ENCODE measurements at regions not wholly inside any gene's neighbourhood (a gene's known extent, or its start where the extent isn't known, plus 50 kb on each side); places are given as distances from the start of the nearest gene placed in this dataset.

- no peak for DNase-seq
- no peaks in the 10 kb centered on the region for H3K9me3 ChIP-seq
- TF ChIP-seq POLR2A (IDR thresholded peaks at IDR 0.05) = no peak
- TF ChIP-seq CTCF (IDR thresholded peaks at IDR 0.05) = no peak
- TF ChIP-seq POLR2AphosphoS5 (IDR thresholded peaks at IDR 0.05) = no peak
- no peak for TF ChIP-seq EP300 (IDR thresholded peaks at IDR 0.05)
- 13 to 61% methylated on average over 9 of the region's 9 CpGs for whole genome bisulfite sequencing, 2 donors
- peaks cover 0 to 22% (median 19%) of the 10 kb centered on the region in 4 donors for H3K4me1 ChIP-seq
- H3K27me3 ChIP-seq = no peaks in the 10 kb centered on the region
- H3K36me3 ChIP-seq = no peaks in the 10 kb centered on the region
- intact Hi-C loops (cut with DNase I) = no loop called here
- no peak overlapping the region for H3K27ac ChIP-seq
- no peak overlapping the region for H3K4me3 ChIP-seq
Observed at GRCh38 chr2:204226305-204226880, 289.8 kb downstream of the ICOS start.

DNA sequence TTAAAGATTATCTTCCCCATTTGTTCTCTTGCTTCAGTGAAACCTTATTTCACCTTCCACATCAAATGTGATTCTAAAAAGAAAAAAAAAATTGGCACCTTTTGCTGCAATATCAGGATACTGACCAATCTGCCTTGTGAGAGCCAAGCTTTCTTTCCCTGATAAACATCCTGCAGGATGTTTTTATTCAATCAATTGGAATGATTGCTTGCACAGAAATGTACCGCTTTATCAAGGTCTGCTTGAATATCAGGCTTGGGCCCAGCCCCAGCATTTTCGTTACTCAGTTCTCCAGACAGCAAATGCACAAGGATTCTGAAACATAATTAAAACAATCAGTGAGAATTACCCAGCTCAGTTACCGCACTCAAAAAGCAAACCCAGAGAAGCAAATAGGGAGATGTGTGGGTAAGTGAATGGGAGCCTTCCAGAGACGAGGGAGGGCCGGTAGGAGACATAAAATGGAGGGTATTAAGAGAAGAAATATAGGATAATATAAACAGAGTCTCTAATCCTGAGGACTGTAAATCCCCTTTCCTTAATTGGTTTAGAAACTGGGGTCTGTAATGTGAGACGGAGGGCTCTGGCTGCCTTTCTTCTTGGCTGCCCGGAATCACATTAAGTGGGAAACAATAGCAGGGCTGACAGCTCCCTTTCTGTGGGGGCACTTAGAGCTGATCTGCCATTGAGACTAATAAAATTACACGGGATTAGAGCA, 291.8 kb downstream of the ICOS start:
- DNase-seq = no peak
- Histone ChIP-seq H3K36me3 (no peaks in the 10 kb centered on the region), H3K9me3 (no peaks in the 10 kb centered on the region), H3K27me3 (no peaks in the 10 kb centered on the region), H3K27ac (no peak overlapping the region), H3K4me3 (no peak overlapping the region), H3K4me1 (peaks cover 0 to 22% (median 19%) of the 10 kb centered on the region in 4 donors)
- intact Hi-C loops (cut with DNase I) = no loop called here
- TF ChIP-seq POLR2AphosphoS5 (IDR thresholded peaks at IDR 0.05) = no peak
- no peak for TF ChIP-seq CTCF (IDR thresholded peaks at IDR 0.05)
- no peak for TF ChIP-seq EP300 (IDR thresholded peaks at IDR 0.05)
- TF ChIP-seq POLR2A (IDR thresholded peaks at IDR 0.05) = no peak
- 79% methylated on average over 8 of the region's 8 CpGs for WGBS, 2 donors

GRCh38 chr2:204234248-204234647, 297.7 kb downstream of the ICOS start:
- Histone ChIP-seq H3K9me3 (no peaks in the 10 kb centered on the region), H3K4me3 (no peak overlapping the region), H3K27me3 (no peaks in the 10 kb centered on the region), H3K27ac (no peak overlapping the region), H3K4me1 (no peaks in the 10 kb centered on the region), H3K36me3 (no peaks in the 10 kb centered on the region)
- no peak for DNase-seq
- TF ChIP-seq EP300 (IDR thresholded peaks at IDR 0.05) = no peak
- 49 to 74% methylated on average over 3 of the region's 3 CpGs for WGBS, 2 donors
- intact Hi-C loops (cut with DNase I) = no loop called here

DNA sequence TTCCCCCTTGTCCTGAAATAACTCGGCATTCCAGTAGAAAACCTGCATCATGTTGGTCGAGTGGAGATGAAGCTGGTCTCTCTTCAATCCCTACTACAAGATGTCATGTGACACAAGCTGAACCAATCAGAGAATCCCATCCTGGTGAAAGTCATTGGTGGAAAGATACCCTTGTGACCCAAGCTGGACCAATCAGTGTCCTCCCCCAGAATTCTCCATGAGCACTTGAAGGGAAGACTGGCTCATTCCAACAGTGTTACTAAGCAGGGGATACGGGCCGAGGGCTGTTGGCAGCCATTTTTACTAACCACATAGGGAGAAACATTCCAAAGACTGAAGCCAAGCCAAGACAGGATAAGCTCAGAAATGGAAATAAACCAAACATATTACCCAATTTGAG, 298.3 kb downstream of the ICOS start:
- Histone ChIP-seq H3K36me3 (no peaks in the 10 kb centered on the region), H3K4me1 (no peaks in the 10 kb centered on the region), H3K4me3 (no peak overlapping the region), H3K9me3 (no peaks in the 10 kb centered on the region), H3K27ac (no peak overlapping the region), H3K27me3 (no peaks in the 10 kb centered on the region)
- WGBS, 2 donors = 86 to 88% methylated on average over 4 of the region's 4 CpGs
- intact Hi-C loops (cut with DNase I) = no loop called here
- no peak for DNase-seq
- TF ChIP-seq EP300 (IDR thresholded peaks at IDR 0.05) (no peak), CTCF (IDR thresholded peaks at IDR 0.05) (no peak), POLR2AphosphoS5 (IDR thresholded peaks at IDR 0.05) (no peak), POLR2A (IDR thresholded peaks at IDR 0.05) (no peak)

DNA sequence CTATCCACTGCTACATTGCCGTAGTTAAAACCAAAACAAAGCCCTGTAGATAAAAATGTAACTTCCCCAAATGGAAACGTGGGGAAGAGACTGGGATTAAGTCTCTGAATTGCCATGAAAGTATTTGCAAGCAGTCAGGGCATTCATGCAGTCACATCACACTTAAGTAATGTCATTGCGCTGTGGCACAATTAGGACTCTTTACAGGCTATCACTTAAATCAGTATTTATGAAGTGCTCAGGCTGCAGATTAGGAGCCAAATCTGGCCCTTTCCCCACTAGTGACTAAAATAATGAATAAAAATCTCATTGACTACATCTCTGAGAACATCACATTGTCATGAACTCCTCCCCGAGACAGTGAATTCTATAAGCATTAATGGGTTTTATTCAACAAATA, 300.9 kb downstream of the ICOS start:
- WGBS, 2 donors = 78 to 91% methylated on average over 4 of the region's 4 CpGs
- H3K27me3 ChIP-seq = no peaks in the 10 kb centered on the region
- no peak for DNase-seq

More for the DNA sequence above, 300.9 kb downstream of the ICOS start:
- H3K27ac ChIP-seq = no peak overlapping the region
- TF ChIP-seq POLR2AphosphoS5 (IDR thresholded peaks at IDR 0.05) = no peak
- no peak for TF ChIP-seq POLR2A (IDR thresholded peaks at IDR 0.05)
- TF ChIP-seq CTCF (IDR thresholded peaks at IDR 0.05) = no peak
- TF ChIP-seq EP300 (IDR thresholded peaks at IDR 0.05) = no peak
- no peaks in the 10 kb centered on the region for H3K36me3 ChIP-seq
- H3K4me1 ChIP-seq = no peaks in the 10 kb centered on the region
- intact Hi-C loops (cut with DNase I) = no loop called here
- no peaks in the 10 kb centered on the region for H3K9me3 ChIP-seq
- no peak overlapping the region for H3K4me3 ChIP-seq
